Panc1 (cell line): ENCODE measurements at regions not wholly inside any gene's neighbourhood (a gene's known extent, or its start where the extent isn't known, plus 50 kb on each side); places are given as distances from the start of the nearest gene placed in this dataset.

ENCODE experiments used
- ATAC-seq: fragments of 200-7000 bp; cut with Tn5 transposase; 2 replicates; pipeline ENCODE4 v1.9.1; 2020; ENCODE audit warnings: mild to moderate bottlenecking, moderate library complexity
- BruUV-seq: library from RNA; stranded (reverse); fragments of 400-500 nt; replicated peaks from 2 replicates; lab custom pipeline; 2021; lab: Mats Ljungman, UMichigan
- CTCF ChIA-PET: fragments of 300-600 bp; sonication (Branson Sonifier 250); formaldehyde crosslinking; loops from one replicate; lab custom pipeline; 2022; ENCODE audit warnings: antibody characterized with exemption; lab: Charles Lee
- POLR2A ChIA-PET: fragments of 300-600 bp; sonication (Branson Sonifier 250); formaldehyde crosslinking; loops from one replicate; lab custom pipeline; 2022; ENCODE audit warnings: antibody characterized with exemption; lab: Charles Lee
- DNase-seq: peaks from one replicate; pipeline ENCODE4 v3.0.0-alpha.2; 2010; ENCODE audit warnings: low read depth, low spot score
- H3K27ac ChIP-seq: 2 replicates; pipeline ENCODE4 v1.5.1; 2011; ENCODE audit warnings: mild to moderate bottlenecking, low read length, inconsistent platforms
- H3K27me3 ChIP-seq: fragments of 200-500 bp; sonication (Bioruptor generic); 2 replicates; pipeline ENCODE4 v1.6.0; 2014; ENCODE audit warnings: low read length, inconsistent platforms; ENCODE audit not compliant: control insufficient read depth, insufficient read depth
- H3K36me3 ChIP-seq: fragments of 200-500 bp; sonication (Bioruptor generic); 2 replicates; pipeline ENCODE4 v1.5.1; 2014; ENCODE audit warnings: inconsistent platforms, mild to moderate bottlenecking, low read length, moderate library complexity; ENCODE audit not compliant: control insufficient read depth, insufficient read depth
- H3K4me1 ChIP-seq: 2 replicates; pipeline ENCODE4 v1.5.1; 2011; ENCODE audit warnings: inconsistent platforms, mild to moderate bottlenecking, low read length, moderate library complexity; ENCODE audit not compliant: control insufficient read depth, insufficient read depth
- H3K4me3 ChIP-seq, 2 experiments: 2 replicates each; pipeline ENCODE4 v1.5.1; 2011 to 2012; ENCODE audit warnings: low read depth in 2 of 2, low read length in 2 of 2, mild to moderate bottlenecking in 2 of 2, inconsistent platforms in 1 of 2, moderate library complexity in 1 of 2
- H3K9me3 ChIP-seq: fragments of 200-500 bp; sonication (Bioruptor generic); 2 replicates; pipeline ENCODE4 v1.5.1; 2014; ENCODE audit warnings: low read depth, mild to moderate bottlenecking, inconsistent platforms, low read length, moderate library complexity; ENCODE audit not compliant: control insufficient read depth, insufficient read depth
- POLR2AphosphoS5 ChIP-seq: IDR thresholded peaks from 2 replicates; pipeline ENCODE4 v1.6.1; 2012; ENCODE audit warnings: mild to moderate bottlenecking, low read depth, low read length, moderate library complexity
- REST ChIP-seq, 2 experiments: IDR thresholded peaks; 2 replicates each; pipeline ENCODE4 v1.6.1; 2011 to 2012; ENCODE audit warnings: low read depth in 2 of 2, control low read depth in 1 of 2, low read length in 1 of 2, mild to moderate bottlenecking in 1 of 2, moderate library complexity in 1 of 2; ENCODE audit not compliant: insufficient read depth in 1 of 2
- SIN3A ChIP-seq: IDR thresholded peaks from 2 replicates; pipeline ENCODE4 v1.6.1; 2012; ENCODE audit warnings: low read depth, mild to moderate bottlenecking, low read length, moderate library complexity, borderline replicate concordance; ENCODE audit not compliant: insufficient read depth
- TCF7L2 ChIP-seq: IDR thresholded peaks from 2 replicates; pipeline ENCODE4 v1.6.1; 2011; ENCODE audit warnings: mild to moderate bottlenecking, low read depth, low read length, inconsistent platforms
- in situ Hi-C: cut with HindIII; loops from 2 replicates; pipeline ENCODE4 v1.10.0; 2016; ENCODE audit warnings: low sequenced_read_pairs, low pct_unique_long_range_greater_than_20kb
- intact Hi-C: fragments of 100-400 bp; cut with micrococcal nuclease; formaldehyde crosslinking; loops from one replicate; pipeline ENCODE4 v1.10.0; 2022; ENCODE audit not compliant: unreplicated experiment
- TF ChIP-seq, protein P1 (sequence below): fragments of 450-650 bp; IDR thresholded peaks from 2 replicates; pipeline ENCODE4 v1.5.1; 2017; ENCODE audit warnings: mild to moderate bottlenecking

DNA sequence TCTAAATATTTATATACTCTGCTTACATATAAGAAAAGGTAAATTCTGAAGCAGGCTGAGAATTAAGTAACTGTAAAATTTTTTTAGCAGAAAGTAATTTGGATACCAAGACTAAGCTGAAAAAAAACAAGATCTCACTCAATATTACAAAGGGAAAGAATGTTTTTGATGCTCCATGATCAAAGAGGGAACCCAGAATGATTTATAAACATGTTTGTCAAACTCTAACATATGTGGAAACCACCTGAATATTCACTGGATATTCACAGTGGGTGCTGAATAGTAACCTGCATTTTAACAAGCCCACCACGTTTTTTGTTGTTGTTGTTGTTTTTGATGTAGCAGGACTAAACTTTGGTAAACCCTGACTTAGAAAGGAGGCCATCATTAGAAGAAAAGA lies 324.9 kb upstream of the GATB start:
- Histone ChIP-seq H3K36me3 (no peaks in the 10 kb centered on the region), H3K27me3 (no peaks in the 10 kb centered on the region), H3K27ac (no peak overlapping the region), H3K9me3 (no peaks in the 10 kb centered on the region), H3K4me3 (no peak overlapping the region), H3K4me1 (no peaks in the 10 kb centered on the region)
- CTCF ChIA-PET, result no interaction called here
- in situ Hi-C loops, result no loop called here
- DNase-seq (no peak), ATAC-seq (no peak)
- BruUV-seq, result no TSS peak
- TF ChIP-seq TCF7L2 (no peak), POLR2AphosphoS5 (no peak), SIN3A (no peak), REST (IDR thresholded peaks at IDR 0.05; ENCODE audit: insufficient read depth in 1 of 2, low read depth in 2 of 2, low read length in 1 of 2) (no peak)
- TF ChIP-seq, protein P1, sequence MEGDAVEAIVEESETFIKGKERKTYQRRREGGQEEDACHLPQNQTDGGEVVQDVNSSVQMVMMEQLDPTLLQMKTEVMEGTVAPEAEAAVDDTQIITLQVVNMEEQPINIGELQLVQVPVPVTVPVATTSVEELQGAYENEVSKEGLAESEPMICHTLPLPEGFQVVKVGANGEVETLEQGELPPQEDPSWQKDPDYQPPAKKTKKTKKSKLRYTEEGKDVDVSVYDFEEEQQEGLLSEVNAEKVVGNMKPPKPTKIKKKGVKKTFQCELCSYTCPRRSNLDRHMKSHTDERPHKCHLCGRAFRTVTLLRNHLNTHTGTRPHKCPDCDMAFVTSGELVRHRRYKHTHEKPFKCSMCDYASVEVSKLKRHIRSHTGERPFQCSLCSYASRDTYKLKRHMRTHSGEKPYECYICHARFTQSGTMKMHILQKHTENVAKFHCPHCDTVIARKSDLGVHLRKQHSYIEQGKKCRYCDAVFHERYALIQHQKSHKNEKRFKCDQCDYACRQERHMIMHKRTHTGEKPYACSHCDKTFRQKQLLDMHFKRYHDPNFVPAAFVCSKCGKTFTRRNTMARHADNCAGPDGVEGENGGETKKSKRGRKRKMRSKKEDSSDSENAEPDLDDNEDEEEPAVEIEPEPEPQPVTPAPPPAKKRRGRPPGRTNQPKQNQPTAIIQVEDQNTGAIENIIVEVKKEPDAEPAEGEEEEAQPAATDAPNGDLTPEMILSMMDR, result no peak
- POLR2A ChIA-PET, result no interaction called here
- intact Hi-C loops, result no loop called here

DNA sequence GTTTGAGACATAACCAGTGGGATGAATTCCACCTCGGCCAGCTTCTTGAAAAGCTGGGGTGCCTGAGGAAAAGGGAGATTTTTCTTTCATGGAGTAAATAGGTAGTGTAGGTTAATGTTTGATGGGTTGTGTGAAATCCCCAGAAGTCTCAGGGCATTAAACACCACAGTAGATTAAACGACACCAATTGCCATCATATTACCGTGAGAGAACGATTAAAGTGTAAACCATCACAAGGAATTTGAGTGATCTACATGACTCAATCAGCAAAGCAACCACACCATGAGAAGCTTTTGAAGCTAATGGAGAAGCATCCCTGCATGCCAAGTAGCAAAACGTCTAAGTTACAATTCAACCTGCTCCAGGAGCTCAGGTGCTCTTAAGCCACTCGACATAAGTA lies 322.5 kb upstream of the GATB start:
- in situ Hi-C loops, result no loop called here
- Histone ChIP-seq H3K36me3 (no peaks in the 10 kb centered on the region), H3K4me3 (no peak overlapping the region), H3K9me3 (no peaks in the 10 kb centered on the region), H3K27ac (no peak overlapping the region), H3K27me3 (no peaks in the 10 kb centered on the region), H3K4me1 (no peaks in the 10 kb centered on the region)
- TF ChIP-seq TCF7L2, result no peak
- no peak for TF ChIP-seq SIN3A
- no peak for TF ChIP-seq REST (IDR thresholded peaks at IDR 0.05; ENCODE audit: insufficient read depth in 1 of 2, low read depth in 2 of 2, low read length in 1 of 2)
- TF ChIP-seq POLR2AphosphoS5, result no peak
- TF ChIP-seq, protein P1, result no peak
- POLR2A ChIA-PET, result interaction anchor here (0.6 kb wide), 1 partner anchor 304 kb away, joined by 12 read pairs; no protein-coding TSS in a partner anchor
- BruUV-seq, result no TSS peak
- CTCF ChIA-PET, result no interaction called here
- intact Hi-C loops, result no loop called here
- DNase-seq (no peak), ATAC-seq (no peak)
